GM23248 (cell line): ENCODE measurements at regions not wholly inside any gene's neighbourhood (a gene's known extent, or its start where the extent isn't known, plus 50 kb on each side); places are given as distances from the start of the nearest gene placed in this dataset.

ENCODE experiments used
- EZH2 ChIP-seq: fragments of 200-600 bp; sonication (generic); IDR thresholded peaks from 2 replicates; pipeline ENCODE4 v1.6.1; 2018; ENCODE audit warnings: antibody characterized with exemption, mild to moderate bottlenecking; ENCODE audit not compliant: insufficient read depth, poor library complexity, severe bottlenecking
- EZH2phosphoT487 ChIP-seq: fragments of 200-600 bp; sonication (generic); IDR thresholded peaks from 2 replicates; pipeline ENCODE4 v1.6.1; 2018; ENCODE audit warnings: antibody characterized with exemption, moderate library complexity, mild to moderate bottlenecking, low read depth; ENCODE audit not compliant: insufficient read depth

DNA sequence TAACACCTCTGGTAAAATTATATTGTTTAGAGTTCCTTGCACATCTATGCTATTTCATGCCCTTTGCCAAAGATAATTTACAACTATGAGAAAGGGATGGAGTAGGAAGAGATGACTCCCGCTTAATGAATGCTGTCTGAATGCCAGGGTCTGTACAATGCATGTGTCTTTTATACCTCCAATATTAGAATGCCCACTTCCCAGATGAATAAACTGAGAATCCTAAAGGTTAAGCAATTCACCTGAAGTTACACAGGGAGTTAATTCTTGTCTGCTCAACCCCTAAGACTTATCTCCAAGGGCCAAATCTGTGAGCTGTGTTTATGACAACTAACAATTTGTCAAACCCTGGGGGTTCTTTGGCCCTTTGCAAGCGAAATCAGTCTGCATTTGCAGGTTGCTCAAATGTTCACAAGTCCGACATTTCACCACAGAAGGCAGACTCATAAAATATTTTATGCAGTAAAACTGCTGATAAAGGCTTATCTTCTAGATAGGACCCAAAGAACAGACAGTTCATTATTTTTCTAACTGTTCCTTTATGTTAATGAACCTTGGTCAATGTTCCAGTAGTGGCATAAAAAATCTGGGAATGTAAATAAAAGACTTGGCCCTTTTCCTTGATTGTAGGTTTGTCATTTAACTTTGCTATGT is 50.2 kb upstream of the ATP1A1 start:
- TF ChIP-seq EZH2 (no peak), EZH2phosphoT487 (no peak)
